HEK293 (cell line): ENCODE measurements at regions not wholly inside any gene's neighbourhood (a gene's known extent, or its start where the extent isn't known, plus 50 kb on each side); places are given as distances from the start of the nearest gene placed in this dataset.

Experiments used
- ATF2 ChIP-seq: fragments of 450-650 bp; formaldehyde crosslinking; IDR thresholded peaks from 2 replicates; pipeline ENCODE4 v1.5.1; 2016; ENCODE audit warnings: missing biosample characterization, missing genetic modification characterization, low read depth
- ELK4 ChIP-seq: IDR thresholded peaks from 2 replicates; pipeline ENCODE4 v1.6.1; 2011; ENCODE audit warnings: mild to moderate bottlenecking, low read depth, low read length, borderline replicate concordance
- FEZF1 ChIP-seq: fragments of 450-650 bp; formaldehyde crosslinking; IDR thresholded peaks from 2 replicates; pipeline ENCODE4 v1.5.1; 2016; ENCODE audit warnings: missing biosample characterization, missing genetic modification characterization
- INSM2 ChIP-seq: fragments of 450-650 bp; formaldehyde crosslinking; IDR thresholded peaks from 2 replicates; pipeline ENCODE4 v1.5.1; 2016; ENCODE audit warnings: missing biosample characterization, missing genetic modification characterization
- KLF9 ChIP-seq: fragments of 450-650 bp; formaldehyde crosslinking; IDR thresholded peaks from 2 replicates; pipeline ENCODE4 v1.5.1; 2016; ENCODE audit warnings: missing biosample characterization, missing genetic modification characterization, low read depth
- MZF1 ChIP-seq: fragments of 450-650 bp; formaldehyde crosslinking; IDR thresholded peaks from 2 replicates; pipeline ENCODE4 v1.5.1; 2017; ENCODE audit warnings: missing biosample characterization, missing genetic modification characterization, borderline replicate concordance
- PRDM10 ChIP-seq: fragments of 450-650 bp; formaldehyde crosslinking; IDR thresholded peaks from 2 replicates; pipeline ENCODE4 v1.5.1; 2016; ENCODE audit warnings: missing biosample characterization, missing genetic modification characterization
- PRDM6 ChIP-seq: fragments of 450-650 bp; formaldehyde crosslinking; IDR thresholded peaks from 2 replicates; pipeline ENCODE4 v1.5.1; 2017; ENCODE audit warnings: missing biosample characterization, missing genetic modification characterization
- SCRT2 ChIP-seq: fragments of 450-650 bp; formaldehyde crosslinking; IDR thresholded peaks from 2 replicates; pipeline ENCODE4 v1.5.1; 2016; ENCODE audit warnings: missing biosample characterization, missing genetic modification characterization
- ZBTB1 ChIP-seq: fragments of 450-650 bp; formaldehyde crosslinking; IDR thresholded peaks from 2 replicates; pipeline ENCODE4 v1.5.1; 2016; ENCODE audit warnings: missing biosample characterization, missing genetic modification characterization
- ZNF112 ChIP-seq: fragments of 450-650 bp; formaldehyde crosslinking; IDR thresholded peaks from 2 replicates; pipeline ENCODE4 v1.5.0; 2017; ENCODE audit warnings: missing biosample characterization, missing genetic modification characterization
- ZNF114 ChIP-seq: fragments of 450-650 bp; formaldehyde crosslinking; IDR thresholded peaks from 2 replicates; pipeline ENCODE4 v1.5.0; 2017; ENCODE audit warnings: missing biosample characterization, missing genetic modification characterization
- ZNF16 ChIP-seq: fragments of 450-650 bp; formaldehyde crosslinking; IDR thresholded peaks from 2 replicates; pipeline ENCODE4 v1.5.1; 2016; ENCODE audit warnings: low read depth, missing biosample characterization, missing genetic modification characterization
- ZNF2 ChIP-seq: fragments of 450-650 bp; formaldehyde crosslinking; IDR thresholded peaks from 2 replicates; pipeline ENCODE4 v1.5.1; 2016; ENCODE audit warnings: missing biosample characterization, missing genetic modification characterization
- ZNF211 ChIP-seq: fragments of 450-650 bp; formaldehyde crosslinking; IDR thresholded peaks from 2 replicates; pipeline ENCODE4 v1.5.1; 2016; ENCODE audit warnings: low read depth, missing biosample characterization, missing genetic modification characterization
- ZNF26 ChIP-seq: fragments of 450-650 bp; formaldehyde crosslinking; IDR thresholded peaks from 2 replicates; pipeline ENCODE4 v1.5.1; 2016; ENCODE audit warnings: missing biosample characterization, missing genetic modification characterization
- ZNF302 ChIP-seq: fragments of 450-650 bp; formaldehyde crosslinking; IDR thresholded peaks from 2 replicates; pipeline ENCODE4 v1.5.1; 2016; ENCODE audit warnings: missing biosample characterization, missing genetic modification characterization, low read depth
- ZNF48 ChIP-seq: fragments of 450-650 bp; formaldehyde crosslinking; IDR thresholded peaks from 2 replicates; pipeline ENCODE4 v1.5.1; 2016; ENCODE audit warnings: missing biosample characterization, missing genetic modification characterization
- ZNF510 ChIP-seq: fragments of 450-650 bp; formaldehyde crosslinking; IDR thresholded peaks from 2 replicates; pipeline ENCODE4 v1.5.1; 2018; ENCODE audit warnings: mild to moderate bottlenecking, missing genetic modification characterization, missing biosample characterization; ENCODE audit not compliant: insufficient replicate concordance
- ZNF544 ChIP-seq: fragments of 450-650 bp; formaldehyde crosslinking; IDR thresholded peaks from 2 replicates; pipeline ENCODE4 v1.5.0; 2017; ENCODE audit warnings: missing biosample characterization, missing genetic modification characterization
- ZNF580 ChIP-seq: fragments of 450-650 bp; formaldehyde crosslinking; IDR thresholded peaks from 2 replicates; pipeline ENCODE4 v1.5.1; 2016; ENCODE audit warnings: missing biosample characterization, missing genetic modification characterization
- ZNF621 ChIP-seq: fragments of 450-650 bp; formaldehyde crosslinking; IDR thresholded peaks from 2 replicates; pipeline ENCODE4 v1.5.1; 2017; ENCODE audit warnings: missing biosample characterization, missing genetic modification characterization
- ZNF692 ChIP-seq: fragments of 450-650 bp; formaldehyde crosslinking; IDR thresholded peaks from 2 replicates; pipeline ENCODE4 v1.5.1; 2016; ENCODE audit warnings: missing biosample characterization, missing genetic modification characterization
- ZNF704 ChIP-seq: fragments of 450-650 bp; formaldehyde crosslinking; IDR thresholded peaks from 2 replicates; pipeline ENCODE4 v1.5.1; 2016; ENCODE audit warnings: missing biosample characterization, missing genetic modification characterization

- TF ChIP-seq ATF2 (0 out of 2 replicates have a peak, but pooled peaks have one; percentile 3), ZBTB1 (tag by site-specific recombination) (no peak), ZNF211 (tag by site-specific recombination) (no peak), MZF1 (peak; percentile 85), SCRT2 (peak; percentile 26; the same call in 1 of the 2 replicates), ZNF692 (tag by site-specific recombination) (peak; percentile 81), ZNF48 (tag by site-specific recombination) (no peak), ZNF26 (tag by site-specific recombination) (no peak), ZNF16 (tag by site-specific recombination) (peak; percentile 19; the same call in 1 of the 2 replicates), KLF9 (tag by site-specific recombination) (peak; percentile 57), ZNF544 (tag by site-specific recombination) (no peak), ZNF704 (tag by site-specific recombination) (no peak), INSM2 (tag by site-specific recombination) (peak; percentile 78), PRDM6 (tag by site-specific recombination) (peak; percentile 34; the same call in 1 of the 2 replicates), ELK4 (no peak), PRDM10 (peak; percentile 86), ZNF621 (tag by site-specific recombination) (no peak), ZNF114 (no peak), ZNF2 (tag by site-specific recombination) (peak; percentile 93), ZNF302 (tag by site-specific recombination) (no peak), ZNF510 (tag by site-specific recombination) (no peak), FEZF1 (peak; percentile 46; the same call in 1 of the 2 replicates), ZNF580 (tag by site-specific recombination) (peak; percentile 85), ZNF112 (tag by site-specific recombination) (no peak)
Measured at GRCh38 chr17:47066841-47067682, 88.0 kb upstream of the RPRML start (continued).
